GM21526 (cell line): ENCODE measurements at regions not wholly inside any gene's neighbourhood (a gene's known extent, or its start where the extent isn't known, plus 50 kb on each side); places are given as distances from the start of the nearest gene placed in this dataset.

Source experiments
- ATAC-seq: cut with Tn5 transposase; IDR thresholded peaks from one replicate; pipeline ENCODE4 v1.9.1; 2021; ENCODE audit warnings: moderate library complexity; ENCODE audit not compliant: unreplicated experiment, low FRiP score

DNA sequence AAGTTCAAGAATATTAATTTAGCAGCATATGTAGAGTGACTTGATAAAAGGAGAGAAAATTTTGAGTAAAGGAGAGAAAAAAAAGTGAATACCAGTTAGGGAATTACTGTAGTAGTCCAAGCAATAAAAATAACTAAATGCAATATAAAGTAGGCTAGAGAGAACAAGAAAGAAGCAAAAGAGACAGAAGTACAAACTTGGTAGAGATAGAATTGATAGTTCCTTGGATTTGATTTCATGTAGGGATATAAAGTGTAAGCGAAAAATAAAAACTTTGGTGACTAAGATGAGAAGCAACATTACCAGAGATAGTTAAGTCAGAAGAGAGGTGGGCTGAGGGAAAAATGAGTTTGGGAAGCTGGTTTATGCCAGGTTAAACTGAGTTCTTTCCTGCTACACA is 252.4 kb downstream of the SEC23A start:
- ATAC-seq = no peak

DNA sequence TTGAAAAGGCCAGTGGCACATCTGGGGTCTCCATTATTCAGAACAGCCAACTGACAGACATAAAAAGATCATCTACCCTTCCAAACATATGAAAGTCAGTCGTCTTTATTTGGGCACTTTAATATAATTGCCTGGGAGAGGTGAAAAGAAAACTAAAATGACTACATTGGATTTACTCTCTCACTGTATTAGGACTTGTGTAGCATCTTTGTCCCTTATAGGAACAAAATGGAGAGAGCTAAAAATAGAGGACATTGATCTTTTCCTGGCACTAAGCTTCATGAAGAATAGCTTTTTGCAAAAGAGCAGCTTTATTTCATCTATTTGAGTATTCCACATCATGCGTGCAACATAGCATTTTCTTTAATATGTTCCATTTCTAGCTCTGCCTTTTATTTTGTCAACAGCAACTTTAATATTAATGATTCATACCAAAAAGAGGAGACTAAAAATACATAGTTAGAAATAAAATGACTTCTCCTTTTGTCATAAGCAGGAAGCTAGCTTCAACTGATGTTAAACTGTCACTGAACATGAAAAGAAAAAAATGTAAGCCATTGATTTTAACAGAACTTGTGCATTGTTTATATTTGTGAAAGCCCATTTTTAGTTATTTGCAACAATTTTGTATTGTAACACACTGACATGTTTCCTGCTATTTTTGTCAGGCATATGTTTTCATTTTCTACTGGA is 254.6 kb downstream of the SEC23A start:
- no peak for ATAC-seq

GRCh38 chr14:38847161-38847560 is 255.9 kb downstream of the SEC23A start:
- no peak for ATAC-seq

DNA sequence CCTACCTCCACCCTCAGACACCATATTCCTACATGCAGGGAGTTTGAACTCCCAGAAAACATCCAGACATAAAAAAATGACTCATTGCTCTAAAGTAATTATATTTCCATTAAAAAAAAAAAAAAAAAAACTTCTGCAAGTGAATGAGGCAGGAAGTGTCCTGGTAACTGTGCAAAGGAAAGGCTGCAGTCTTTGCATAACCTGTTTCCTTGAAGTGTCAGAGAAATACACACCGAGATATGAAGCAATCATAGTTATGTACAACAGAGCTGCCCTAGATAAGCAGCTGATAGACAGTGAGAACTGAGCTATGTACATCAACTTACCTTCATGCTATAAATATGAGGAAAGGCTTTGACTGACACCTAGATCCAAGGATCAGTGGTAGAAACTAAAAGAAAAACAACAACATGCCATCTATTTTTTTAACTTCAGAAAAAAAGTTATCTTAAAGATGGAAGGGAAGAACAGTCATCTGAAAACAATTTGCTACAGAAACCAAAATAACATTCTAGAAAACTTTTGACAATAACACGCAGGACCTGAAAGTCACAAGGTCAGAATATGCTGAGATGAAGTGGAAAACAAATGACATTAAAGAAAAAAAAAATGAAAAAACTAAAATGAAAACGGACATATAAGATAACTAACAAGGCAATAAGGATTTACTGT is 263.2 kb downstream of the SEC23A start:
- no peak for ATAC-seq

GRCh38 chr14:38838979-38839323 is 264.1 kb downstream of the SEC23A start:
- no peak for ATAC-seq

DNA sequence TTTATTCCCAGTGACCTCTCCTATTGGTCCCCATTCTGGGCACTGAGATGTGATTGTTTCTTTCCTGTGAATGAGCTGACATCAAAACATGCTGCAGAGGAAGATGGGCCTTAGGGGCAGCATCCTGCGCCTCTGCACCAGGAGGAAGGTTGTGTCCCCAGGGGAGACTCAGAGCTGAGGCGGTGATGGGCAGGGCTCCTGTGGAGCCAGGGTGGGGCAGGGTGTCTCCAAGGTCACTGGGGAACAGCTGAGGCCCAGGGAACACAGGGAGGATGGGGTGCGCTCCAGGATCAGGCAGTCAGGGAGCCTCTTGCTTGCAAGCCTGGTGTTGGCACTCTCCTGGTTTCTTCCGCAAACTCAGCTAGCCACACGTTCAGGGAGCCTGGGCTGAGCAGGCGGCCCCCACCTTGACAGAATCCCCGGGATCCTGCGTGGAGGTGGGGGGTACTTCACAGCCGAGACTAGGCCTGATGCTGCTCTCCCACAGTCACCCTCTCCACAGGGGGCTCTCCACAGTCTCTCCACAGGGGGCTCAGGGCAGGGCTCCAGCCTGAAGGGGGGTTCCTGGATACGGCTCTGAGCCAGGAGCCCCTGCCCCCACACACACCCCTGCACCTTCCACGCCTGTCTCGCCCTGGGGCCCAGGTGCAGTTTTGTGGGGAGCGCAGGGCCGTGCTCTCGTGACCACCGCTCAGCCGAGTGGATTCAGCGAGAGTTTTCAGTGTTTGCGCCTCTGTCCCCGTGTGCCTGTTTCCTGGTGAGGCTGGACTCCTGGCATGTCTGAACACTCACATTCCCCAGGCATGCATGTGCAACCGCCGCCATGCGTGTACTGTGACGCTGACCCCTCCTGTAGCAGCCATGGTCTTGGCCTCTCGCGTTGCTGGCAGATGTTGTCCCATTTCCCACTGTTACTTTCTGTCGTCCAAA is 264.7 kb downstream of the SEC23A start:
- ATAC-seq = no peak

- ATAC-seq = no peak
These were observed 265.5 kb downstream of the SEC23A start for GRCh38 chr14:38837343-38838048.

DNA sequence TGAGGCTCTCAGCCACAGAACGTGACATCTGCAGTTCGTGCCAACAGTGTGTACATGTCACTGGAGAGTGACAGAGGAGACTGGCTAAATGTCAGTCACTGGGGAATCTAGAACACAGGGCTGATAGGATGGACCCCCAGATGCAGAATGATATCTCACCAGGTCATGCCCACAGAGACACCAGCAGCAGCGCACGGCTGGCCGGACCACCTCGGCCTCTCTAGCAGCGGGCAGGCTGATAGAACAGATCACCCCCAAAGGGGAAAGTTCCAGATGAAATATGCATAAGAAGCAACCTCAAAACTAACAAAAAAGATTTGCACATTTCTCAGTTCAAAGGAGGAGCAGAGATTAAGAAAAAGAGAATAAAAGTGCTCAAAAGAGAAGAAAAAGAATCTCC is 266.5 kb downstream of the SEC23A start:
- ATAC-seq = no peak

DNA sequence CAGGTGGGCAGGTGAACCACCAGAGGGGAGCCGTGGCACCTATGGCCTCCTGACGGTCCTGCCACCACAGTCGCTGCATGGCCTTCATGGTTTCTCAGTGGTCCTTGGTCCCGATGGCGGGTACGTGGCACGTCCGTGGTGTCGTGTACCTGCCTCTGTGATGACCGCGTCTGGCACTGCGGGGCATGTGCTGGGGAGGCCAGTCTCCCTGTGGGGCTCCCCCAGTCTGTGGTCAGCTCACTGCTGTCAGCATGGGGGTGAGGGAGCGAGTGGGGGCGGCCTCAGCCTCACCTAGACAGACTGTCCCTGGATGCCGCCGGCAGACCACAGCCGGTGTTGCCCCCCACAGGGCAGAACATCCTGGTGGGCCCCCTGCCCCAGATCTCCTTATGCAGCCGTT is 267.2 kb downstream of the SEC23A start:
- ATAC-seq = no peak

DNA sequence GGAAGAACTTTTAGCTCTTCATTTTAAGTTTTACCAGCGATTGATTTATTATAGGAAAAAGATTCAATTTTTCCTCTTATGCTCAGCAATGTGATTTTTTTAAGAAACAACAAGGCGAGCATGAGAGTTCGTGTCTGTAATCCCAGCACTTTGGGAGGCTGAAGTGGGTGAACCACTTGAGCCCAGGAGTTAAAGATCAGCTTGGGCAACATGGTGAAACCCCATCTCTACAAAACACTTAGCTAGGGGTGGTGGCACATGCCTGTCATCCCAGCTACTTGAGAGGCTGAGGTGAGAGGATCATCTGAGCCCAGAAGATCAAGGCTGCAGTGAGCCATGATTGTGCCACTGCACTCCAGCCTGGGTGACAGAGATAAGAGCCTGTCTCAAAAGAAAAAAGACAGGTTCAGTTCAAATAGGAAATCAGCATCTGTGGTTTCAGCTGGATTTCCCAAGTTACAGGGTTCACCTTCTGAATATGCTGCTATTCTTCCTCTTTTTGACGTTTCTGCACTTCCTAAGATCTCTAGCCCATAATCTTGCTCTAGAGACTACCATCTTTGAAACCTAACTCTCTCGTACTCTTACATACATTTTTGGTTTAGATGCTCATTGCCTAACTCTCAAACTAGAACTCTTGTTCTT is 274.7 kb downstream of the SEC23A start:
- ATAC-seq = no peak

- ATAC-seq = no peak
These were observed 278.3 kb downstream of the SEC23A start for GRCh38 chr14:38824706-38825105.

GRCh38 chr14:38818555-38818954 is 284.5 kb downstream of the SEC23A start:
- ATAC-seq = no peak

GRCh38 chr14:38808734-38809455 is 294.1 kb downstream of the SEC23A start:
- no peak for ATAC-seq

- ATAC-seq = no peak
These were observed 303.4 kb downstream of the SEC23A start for GRCh38 chr14:38799671-38800070.

DNA sequence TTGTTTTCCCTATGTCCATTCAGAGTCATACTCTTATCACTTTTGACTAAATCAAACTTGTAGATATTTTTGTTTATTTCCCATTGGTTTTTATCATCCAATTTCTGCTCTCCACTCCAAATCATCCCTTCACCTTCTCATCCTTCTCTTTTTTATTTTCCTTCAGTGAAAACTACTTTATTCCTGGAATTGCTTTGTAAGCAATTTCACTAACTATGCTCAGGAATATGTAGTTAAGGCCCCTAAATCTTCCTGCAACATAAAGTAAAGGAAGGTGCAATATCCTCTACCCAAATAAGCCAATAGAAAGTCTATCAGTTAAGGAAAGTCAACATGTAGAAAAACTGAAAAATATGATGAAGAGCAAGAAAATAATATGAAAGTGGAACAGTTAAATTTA is 308.4 kb downstream of the SEC23A start:
- no peak for ATAC-seq

- ATAC-seq = no peak
These were observed 311.2 kb downstream of the SEC23A start for GRCh38 chr14:38791862-38792261.

DNA sequence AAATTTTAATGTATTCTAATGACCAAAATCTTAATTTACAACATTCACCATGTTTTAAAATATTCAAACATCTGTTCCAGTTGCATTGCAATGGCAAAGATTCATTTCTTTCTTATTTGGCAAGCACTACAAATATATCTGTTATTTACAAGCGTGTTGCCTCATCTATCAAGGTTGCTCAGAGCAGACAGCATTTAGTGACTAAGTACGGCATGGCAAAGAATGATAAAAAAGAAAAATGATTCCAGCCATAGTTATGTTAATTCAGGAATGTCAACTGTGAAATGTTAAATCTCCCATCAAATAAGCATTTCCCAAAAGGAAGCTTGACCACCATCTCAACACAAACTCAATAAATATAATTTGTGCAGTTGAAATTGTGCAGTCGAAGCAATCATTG is 312.1 kb downstream of the SEC23A start:
- no peak for ATAC-seq

DNA sequence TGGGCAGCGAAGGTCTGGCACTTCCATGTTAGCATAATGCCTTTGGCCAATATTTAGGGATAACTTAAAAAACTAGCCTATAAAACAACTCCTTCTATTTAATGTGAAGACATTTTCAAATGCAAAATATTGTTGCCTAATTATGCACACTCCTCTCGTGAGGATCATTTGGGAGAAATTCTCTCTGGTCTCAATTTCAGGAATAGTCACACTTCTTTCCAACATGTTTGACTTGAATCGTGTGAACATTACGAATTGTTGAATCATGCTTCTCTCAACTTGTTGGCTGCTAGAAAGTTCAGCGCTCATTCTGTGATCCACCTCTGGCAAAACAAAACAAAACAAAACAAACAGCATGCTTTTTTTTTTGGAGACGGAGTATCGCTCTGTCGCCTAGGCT is 313.2 kb downstream of the SEC23A start:
- ATAC-seq = no peak

DNA sequence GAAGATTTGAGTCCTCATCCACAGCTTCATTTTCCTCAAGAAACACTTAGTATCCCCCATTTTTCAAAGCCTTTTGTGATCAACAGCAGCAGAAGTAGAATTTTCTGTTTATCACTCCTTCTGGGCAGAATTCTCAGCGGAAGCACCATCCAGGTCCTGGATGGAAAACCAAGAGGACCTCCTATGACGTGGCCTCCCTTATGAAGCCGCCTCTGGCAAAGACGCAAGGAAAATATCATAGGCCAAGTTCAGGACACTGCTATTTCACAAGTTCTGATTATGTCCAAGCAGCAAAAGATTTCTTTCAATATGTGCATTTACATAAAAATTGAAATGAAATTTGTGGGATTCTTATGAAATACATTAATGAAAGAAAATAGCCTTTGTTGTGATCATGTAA is 315.0 kb downstream of the SEC23A start:
- ATAC-seq = no peak

DNA sequence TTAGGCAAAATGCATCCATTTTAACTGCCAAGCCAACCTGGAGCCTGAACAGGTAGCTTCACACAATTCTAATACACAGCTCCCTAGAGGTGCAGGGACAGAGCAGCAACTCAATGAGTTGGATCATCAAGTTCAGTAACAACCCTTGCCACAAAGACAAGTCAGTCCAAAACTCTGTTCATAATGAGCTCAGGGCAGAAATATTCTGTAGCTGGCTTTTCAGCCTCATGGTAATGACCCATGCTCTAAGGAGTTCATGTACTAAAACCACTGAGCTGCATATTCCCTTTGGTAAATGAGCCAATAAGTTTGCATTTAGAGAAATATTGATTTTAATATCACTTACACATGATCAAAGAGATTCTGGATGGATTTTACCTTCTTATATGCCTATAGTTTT is 316.1 kb downstream of the SEC23A start:
- ATAC-seq = no peak
